ENCODE measurements at regions not wholly inside any gene's neighbourhood (a gene's known extent, or its start where the extent isn't known, plus 50 kb on each side); places are given as distances from the start of the nearest gene placed in this dataset.
"Not testable (repeated sequence)": the region's sequence is repeated elsewhere in the genome, so short reads cannot be mapped to it uniquely, and the experiment has no call there.

DNA sequence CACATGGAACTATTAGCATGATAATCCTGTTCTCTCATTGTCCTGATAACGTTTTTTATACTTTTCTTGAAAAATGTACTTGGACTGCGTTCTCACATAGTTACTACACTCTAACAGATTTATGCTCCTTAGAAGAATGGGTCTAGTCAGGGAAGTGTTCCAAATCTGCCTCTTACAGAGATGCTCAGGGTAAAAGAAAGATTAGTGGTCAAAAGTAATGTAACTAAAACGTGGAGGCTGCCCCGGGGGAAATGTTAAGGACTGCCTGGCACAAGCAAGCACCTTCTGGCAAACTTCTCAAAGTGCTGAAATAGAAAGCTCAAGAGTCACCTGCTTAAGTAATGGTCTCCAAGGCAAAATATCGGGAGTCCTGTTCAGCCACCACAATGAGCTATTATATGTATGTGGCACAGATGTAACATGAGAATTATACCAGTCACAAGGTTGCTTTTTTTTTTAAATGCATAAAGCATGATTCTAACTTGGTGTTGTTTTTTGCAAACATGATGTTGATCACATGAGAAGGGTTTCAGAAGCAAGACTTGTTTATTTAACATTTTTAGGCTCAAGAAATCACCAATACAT lies 244.5 kb upstream of the JARID2 start:
- DNase-seq (no peak), ATAC-seq (no peak)
- intact Hi-C loops (cut with micrococcal nuclease): no loop called here

- no peak for DNase-seq
- no peak for ATAC-seq
- intact Hi-C loops (cut with micrococcal nuclease): no loop called here
Observed at GRCh38 chr6:15008269-15008668, 237.6 kb upstream of the JARID2 start.

GRCh38 chr6:15014958-15015357 lies 230.9 kb upstream of the JARID2 start:
- intact Hi-C loops (cut with micrococcal nuclease): no loop called here

GRCh38 chr6:15016813-15017212 lies 229.1 kb upstream of the JARID2 start:
- ATAC-seq (peak; percentile 66), DNase-seq (no peak)
- intact Hi-C loops (cut with micrococcal nuclease): no loop called here

More at GRCh38 chr6:15014958-15015357, 230.9 kb upstream of the JARID2 start:
- DNase-seq (no peak), ATAC-seq (no peak)

- intact Hi-C loops (cut with micrococcal nuclease): no loop called here
- ATAC-seq: peak; percentile 81
- peak; percentile 39 for DNase-seq
Observed at GRCh38 chr6:15017261-15017660, 228.6 kb upstream of the JARID2 start.

DNA sequence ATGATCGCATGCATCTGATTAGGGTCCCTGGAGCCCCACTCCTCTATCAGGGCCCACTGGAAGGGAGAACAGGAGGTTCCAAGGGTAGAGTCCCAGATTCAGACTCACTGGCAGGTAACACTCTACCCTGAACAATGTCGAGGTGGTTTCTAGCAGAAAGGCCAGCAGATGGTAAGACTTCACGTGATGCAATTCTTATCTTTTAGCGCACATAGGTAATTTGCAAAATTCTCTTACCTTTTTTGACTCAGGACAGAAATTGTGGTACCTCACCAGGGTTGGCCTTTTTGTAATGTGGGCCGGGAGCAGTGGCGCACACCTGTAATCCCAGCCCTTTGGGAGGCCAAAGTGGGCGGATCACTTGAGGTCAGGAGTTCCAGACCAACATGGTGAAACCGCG lies 228.1 kb upstream of the JARID2 start:
- ATAC-seq (no peak), DNase-seq (no peak)
- intact Hi-C loops (cut with micrococcal nuclease): no loop called here

DNA sequence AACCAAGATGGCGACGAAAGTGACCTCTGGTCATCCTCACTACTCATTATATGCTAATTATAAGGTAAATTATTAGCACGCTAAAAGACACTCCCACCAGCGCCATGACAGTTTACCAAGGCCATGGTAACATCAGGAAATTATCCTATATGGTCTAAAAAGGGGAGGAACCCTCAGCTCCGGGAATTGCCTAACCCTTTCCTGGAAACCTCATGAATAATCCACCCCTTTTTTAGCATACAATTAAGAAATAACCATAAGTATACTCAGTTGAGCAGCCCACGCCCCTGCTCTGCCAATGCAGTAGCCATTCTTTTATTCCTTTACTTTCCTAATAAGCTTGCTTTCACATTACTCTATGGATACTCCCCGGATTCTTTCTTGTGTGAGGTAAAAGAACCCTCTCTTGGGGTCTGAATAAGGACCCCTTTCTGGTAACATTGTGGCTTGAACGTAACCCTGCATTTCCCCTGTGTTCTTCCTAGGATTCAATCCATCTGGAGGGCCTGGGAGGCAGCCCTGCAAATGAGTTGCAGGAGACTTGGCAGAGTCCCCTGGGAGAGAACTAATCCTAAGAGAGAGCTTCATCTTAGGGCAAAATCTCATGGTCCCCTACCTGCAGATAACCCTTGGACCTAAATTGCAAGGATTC lies 225.6 kb upstream of the JARID2 start:
- ATAC-seq (no peak), DNase-seq (no peak)
- intact Hi-C loops (cut with micrococcal nuclease): no loop called here

GRCh38 chr6:15021074-15021473 lies 224.8 kb upstream of the JARID2 start:
- ATAC-seq: no peak
- no peak for DNase-seq
- intact Hi-C loops (cut with micrococcal nuclease): no loop called here

DNA sequence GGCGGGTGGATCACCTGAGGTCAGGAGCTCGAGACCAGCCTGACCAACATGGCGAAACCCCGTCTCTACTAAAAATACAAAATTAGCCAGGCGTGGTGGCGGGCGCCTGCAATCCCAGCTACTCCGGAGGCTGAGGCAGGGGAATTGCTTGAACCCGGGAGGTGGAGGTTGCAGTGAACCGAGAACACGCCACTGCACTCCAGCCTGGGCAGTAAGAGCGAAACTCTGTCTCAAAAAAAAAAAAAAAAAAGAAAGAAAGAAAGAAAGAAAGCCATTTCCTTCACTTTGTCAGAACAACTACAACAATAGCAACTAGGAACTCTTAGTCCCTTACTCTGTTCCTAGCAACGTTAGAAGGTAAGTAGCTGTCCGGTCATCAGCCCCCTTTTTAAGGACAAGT lies 222.9 kb upstream of the JARID2 start:
- DNase-seq; ATAC-seq; intact Hi-C loops (cut with micrococcal nuclease): not testable (repeated sequence)

DNA sequence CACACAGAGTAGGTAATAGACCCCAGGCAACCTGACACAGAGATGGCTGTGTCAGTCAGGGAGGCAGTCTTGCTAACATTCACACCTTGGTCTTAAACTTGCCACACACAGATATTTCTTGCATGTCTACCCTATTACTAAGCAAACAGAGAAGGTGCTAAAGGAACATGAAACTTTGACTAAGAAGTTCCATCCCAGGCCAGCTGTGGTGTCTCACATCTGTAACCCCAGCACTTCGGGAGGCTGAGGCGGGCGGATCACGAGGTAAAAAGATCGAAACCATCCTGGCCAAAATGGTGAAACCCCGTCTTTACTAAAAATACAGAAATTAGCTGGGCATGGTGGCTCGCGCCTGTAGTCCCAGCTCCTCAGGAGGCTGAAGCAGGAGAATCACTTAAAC lies 222.4 kb upstream of the JARID2 start:
- ATAC-seq (no peak), DNase-seq (no peak)
- intact Hi-C loops (cut with micrococcal nuclease): no loop called here

DNA sequence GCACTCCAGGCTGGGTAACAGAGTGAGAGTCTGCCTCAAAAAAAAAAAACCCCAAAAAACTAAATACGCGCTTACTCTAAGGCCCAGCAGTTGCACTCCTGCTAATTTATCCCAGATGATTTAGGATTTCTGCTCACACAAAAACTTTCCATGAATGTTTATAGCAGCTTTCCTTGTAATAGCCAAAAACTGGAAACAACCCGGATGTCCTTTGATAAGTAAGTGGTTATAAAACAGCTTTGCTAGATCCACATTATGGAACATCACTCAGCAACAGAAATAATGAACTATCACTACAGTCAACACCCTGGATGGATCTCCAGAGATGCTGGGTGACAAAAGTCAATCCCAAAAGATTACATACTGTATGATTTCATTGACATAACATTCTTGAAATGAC lies 220.4 kb upstream of the JARID2 start:
- no peak for ATAC-seq
- DNase-seq: no peak
- intact Hi-C loops (cut with micrococcal nuclease): no loop called here

DNA sequence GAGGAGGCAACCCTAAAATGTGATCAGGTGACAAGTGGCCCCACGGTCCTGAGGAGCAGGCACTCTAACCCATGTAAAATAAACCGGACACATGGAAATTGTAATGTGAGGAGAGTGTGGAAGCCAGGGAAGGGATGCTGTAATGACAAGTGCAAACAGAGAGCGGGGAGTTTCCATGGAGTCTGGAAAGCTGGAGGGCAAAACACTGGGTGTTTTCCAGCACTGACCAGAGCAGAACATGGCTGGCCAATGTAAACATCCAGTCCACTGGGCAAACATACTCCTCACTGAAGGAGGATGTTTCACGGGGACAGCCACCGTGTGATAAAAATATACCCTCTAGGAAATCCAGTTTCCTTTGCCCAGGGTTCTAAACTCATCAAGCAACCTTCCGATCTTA lies 219.0 kb upstream of the JARID2 start:
- ATAC-seq (no peak), DNase-seq (no peak)
- intact Hi-C loops (cut with micrococcal nuclease): no loop called here

DNA sequence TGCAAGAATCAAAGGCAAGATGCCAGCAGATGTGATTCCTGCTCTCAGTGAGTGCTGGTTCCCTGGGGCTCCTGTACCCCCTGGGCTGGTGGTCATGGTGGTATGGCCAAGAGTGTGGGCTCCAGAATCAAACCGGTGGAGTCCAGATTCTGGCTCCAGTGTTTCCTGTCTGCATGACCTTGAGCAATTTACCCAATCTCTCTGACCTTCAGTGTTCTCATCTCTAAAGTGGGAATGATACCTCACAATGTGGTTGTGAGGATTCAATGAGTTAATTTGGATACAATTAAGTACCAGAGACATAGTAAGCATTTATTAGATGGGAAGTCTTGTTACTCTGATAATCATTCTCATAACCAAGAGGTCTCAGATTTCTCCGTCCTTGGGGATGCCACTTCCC lies 218.4 kb upstream of the JARID2 start:
- intact Hi-C loops (cut with micrococcal nuclease): no loop called here
- ATAC-seq: no peak

DNA sequence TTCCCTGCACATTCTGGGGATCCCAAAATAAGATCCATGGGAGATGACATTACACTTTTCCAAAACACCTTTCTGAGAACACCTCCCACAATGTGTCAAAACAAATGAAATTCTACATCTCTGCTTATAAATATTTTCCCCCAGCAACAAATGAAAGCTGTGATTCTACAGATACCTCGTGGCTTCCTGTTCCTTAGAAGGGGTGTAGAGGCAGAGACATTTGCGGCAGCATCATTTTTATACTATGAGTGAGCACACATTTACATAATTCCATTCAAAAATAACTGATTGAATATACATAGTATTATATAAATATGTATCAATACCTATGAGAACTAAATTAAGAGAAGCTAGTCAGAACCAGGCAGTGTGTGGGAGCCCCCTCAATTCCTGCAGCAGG lies 213.9 kb upstream of the JARID2 start:
- ATAC-seq (no peak), DNase-seq (no peak)
- intact Hi-C loops (cut with micrococcal nuclease): no loop called here

More for the DNA sequence above, 218.4 kb upstream of the JARID2 start:
- DNase-seq: no peak

GRCh38 chr6:15033850-15034203 lies 212.0 kb upstream of the JARID2 start:
- intact Hi-C loops (cut with micrococcal nuclease): no loop called here
- DNase-seq (no peak), ATAC-seq (no peak)

- DNase-seq (peak; percentile 92), ATAC-seq (peak; percentile 98)
- intact Hi-C loops (cut with micrococcal nuclease): no loop called here
Observed at GRCh38 chr6:15036690-15037245, 209.1 kb upstream of the JARID2 start.

- ATAC-seq (no peak), DNase-seq (no peak)
Observed at GRCh38 chr6:15037253-15037652, 208.6 kb upstream of the JARID2 start.

DNA sequence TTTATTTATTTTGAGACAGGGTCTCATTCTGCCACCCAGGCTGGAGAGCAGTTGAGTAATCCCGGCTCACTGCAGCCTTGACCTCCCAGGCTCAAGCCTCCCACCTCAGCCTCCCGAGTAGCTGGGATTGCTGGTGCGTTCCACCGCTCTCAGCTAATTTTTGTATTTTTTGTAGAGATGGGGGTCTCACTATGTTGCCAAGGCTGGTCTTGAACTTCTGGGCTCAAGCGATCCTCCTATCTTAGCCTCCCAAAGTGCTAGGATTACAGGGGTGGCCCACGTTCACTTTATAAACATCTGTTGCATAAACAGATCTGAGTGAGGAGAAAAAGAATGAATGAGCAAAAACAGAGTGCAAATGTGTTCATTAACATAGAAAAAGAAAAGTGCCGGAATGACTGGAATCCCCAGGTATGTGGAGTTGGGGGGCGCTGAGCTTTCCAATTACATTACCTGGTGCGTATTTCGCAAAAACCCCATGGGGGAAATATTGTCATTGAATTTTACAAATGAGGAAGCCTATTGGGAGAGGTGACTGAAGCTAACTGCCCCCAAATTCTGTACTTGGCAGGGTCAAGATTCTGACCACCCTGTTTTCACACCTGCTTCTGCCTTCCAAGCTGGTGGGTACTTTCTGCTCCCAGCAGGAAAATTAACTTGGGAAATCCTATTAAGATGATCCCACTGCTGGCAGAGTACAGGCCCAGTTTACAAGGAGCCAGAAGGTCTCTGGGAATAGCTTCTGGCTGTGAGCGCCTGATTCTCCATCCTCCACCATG lies 207.7 kb upstream of the JARID2 start:
- DNase-seq (no peak), ATAC-seq (no peak)
- intact Hi-C loops (cut with micrococcal nuclease): no loop called here

More at GRCh38 chr6:15037253-15037652, 208.6 kb upstream of the JARID2 start:
- intact Hi-C loops (cut with micrococcal nuclease): no loop called here

DNA sequence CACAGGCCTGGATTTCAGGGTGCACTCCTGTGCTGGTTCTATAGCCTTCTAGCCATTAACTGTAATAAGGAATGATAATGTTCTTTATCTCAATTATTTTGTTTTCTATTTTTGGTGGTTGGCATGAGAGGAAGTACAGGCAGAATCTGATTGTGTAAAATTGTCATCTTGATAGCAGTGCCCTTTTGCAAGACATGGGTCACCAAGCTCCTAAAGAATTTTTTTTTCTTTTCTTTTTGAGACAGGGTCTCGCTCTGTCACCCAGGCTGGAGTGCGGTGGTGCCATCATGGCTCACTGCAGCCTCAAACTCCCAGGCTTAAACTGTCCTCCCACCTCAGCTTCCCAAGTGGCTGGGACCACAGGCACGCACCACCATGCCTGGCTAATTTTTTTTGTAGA lies 206.7 kb upstream of the JARID2 start:
- ATAC-seq (no peak), DNase-seq (no peak)
- intact Hi-C loops (cut with micrococcal nuclease): no loop called here

GRCh38 chr6:15042938-15043337 lies 202.9 kb upstream of the JARID2 start:
- ATAC-seq: no peak
- intact Hi-C loops (cut with micrococcal nuclease): no loop called here
- DNase-seq: no peak
